Activated CD8-positive, alpha-beta memory T cell treated with anti-CD3 and anti-CD28 coated beads, Interleukin-2, amount 50 U/mL, for 48 hours (primary cell): ENCODE measurements at regions not wholly inside any gene's neighbourhood (a gene's known extent, or its start where the extent isn't known, plus 50 kb on each side); places are given as distances from the start of the nearest gene placed in this dataset.
"Not testable (repeated sequence)": the region's sequence is repeated elsewhere in the genome, so short reads cannot be mapped to it uniquely, and the experiment has no call there.

Experiments used
- DNase-seq: peaks from one replicate; pipeline ENCODE4 v3.0.0-alpha.2; 2020

DNA sequence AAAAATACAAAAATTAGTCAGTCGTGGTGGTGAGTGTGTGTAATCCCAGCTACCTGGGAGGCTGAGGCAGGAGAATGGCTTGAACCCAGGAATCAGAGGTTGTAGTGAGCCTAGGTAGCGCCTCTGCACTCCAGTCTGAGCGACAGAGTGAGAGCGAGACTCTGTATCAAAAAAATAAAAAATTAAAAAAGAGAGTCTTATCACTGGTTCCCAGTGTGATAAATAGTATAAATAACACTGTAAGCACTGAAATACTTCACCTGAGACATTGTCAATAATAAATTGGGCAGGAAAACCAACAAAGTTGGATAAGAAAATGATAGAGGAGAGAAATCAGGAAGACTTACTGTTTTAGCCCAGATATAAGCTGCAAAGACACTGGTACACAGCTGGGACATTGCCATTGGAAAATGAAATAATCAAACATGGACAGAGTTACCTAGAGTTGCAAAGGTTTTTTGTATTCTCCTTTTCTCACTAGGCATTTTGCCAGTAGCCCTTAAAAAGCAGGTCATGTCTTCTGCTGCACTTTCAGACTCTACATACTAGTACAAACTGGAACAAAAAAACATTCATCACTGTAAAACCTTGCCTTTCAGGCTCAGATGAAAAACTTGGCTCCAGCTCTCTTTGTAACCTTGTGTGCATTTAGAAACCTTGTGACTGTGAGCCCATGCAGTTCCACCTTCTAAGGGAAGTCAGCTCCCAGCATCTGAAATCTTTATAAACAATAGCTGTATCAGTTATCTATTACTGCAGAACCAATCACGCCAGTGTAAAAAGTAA lies 55.0 kb upstream of the PPP1R2C start:
- no peak for DNase-seq

DNA sequence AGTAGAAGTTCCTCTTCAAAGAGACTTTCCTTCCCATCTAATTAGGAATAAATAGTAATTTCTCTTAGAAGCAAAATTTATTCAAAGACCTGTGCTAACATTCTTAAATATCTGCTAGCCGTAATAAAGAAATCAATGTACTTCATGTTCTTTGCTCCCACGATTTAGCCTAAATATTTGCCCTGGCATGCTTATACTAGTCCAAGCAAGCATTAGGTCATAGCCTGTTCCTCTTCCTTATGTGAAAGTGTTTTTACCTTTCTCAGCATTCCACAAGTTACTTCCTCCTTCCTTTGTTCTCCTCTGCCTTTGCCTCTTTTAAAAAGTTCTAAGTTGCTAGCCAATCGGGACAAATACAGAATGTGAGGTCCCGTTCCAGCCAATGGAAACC lies 55.6 kb upstream of the PPP1R2C start:
- not testable (repeated sequence) for DNase-seq

DNA sequence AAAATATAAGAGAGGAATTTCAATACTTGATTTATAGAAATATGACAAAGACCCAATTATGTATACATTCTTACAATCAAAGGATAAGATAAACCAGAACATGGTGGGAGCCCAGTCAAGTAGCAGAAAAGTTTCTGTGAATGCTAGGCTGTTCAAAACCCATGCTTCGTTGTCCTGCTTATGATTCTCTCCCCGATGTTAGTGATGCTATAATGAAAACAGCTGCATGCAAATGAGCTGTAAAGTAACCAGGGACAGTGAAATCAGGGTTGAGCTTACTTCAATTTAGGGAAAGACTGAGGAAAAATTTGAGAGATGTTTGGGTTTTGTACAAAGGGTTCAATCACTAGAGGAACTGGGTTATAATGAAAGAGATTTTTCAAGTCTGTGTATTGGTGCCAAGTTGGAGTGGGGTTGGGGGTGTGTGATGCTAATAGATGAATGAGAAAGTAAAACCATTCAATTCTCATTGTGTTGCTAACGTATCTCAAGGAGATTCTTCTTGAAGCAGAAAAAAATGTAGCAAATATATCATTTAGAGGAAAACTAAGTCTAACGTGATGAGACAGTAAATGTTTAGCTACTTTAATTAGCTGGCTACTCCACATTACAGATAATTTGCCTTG lies 59.3 kb upstream of the PPP1R2C start:
- DNase-seq, result no peak

DNA sequence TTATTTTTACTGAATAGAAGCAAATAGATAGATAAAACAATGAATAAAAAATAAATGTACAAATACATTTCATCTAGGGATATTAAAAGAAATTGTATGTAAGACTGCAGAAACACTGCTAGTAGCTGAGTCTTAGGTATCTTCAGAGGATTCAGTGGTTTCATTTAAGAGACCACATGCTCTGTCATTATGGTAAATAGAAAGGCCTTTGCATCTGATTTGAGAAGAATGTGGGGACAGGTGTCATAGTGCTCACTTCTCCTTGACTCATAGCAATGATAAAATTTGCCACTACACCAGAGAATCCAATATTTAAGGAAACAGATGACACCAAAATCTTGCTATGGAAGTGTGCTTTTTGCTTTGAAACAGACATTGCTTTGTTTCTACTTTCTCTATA lies 59.8 kb upstream of the PPP1R2C start:
- DNase-seq, result no peak

DNA sequence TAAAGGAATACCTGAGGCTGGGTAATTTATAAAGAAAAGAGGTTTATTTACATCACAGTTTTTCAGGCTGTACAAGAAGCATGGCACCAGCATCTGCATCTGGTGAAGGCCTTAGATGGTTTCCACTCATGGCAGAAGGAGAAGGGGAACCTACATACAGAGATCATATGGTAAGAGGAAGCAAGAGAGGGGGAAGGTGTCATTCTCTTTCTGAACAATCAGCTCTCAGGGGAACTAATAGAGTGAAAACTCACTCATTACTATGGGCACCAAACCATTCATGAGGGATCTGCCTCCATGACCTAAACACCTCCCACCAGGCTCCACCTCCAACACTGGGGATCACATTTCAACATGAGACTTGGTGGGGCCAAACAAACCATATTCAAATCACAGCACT lies 61.7 kb upstream of the PPP1R2C start:
- no peak for DNase-seq

DNA sequence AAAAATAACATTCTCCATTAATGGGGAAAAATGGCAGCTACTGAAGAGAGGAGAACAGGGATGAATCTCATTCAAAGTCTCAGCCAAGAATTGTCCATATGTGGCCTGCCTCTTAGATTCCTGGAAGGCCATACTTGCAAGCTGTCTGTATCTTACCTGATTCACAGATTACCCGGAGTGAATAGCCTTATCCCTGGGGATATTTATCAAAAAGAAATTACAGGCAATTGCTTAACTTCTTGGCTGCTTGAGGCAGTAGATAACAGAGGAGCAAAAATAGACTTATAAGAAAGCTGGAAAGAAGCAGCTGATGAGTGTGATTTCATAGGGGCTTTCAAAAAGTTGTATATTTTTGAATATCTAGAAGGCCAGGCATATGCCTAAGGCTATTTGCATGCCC lies 68.8 kb upstream of the PPP1R2C start:
- DNase-seq, result no peak

DNA sequence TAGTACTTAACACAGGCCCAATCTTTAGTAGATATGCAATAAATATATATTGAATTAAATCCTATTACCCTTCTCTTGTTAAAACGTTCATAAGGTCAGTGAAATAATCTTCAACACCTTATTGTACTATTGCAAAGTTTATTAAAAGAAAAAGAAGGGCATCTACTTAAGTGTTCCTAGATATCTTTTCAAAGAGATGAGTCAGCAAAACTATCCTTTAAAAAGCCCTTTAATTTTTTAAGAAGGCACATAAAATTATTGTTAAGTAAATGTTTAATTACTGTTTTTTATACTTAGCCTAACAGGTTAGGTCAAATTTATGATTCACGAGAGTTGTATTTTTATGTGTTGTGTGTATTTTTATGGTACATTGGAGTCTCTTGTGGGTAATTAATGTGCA lies 77.3 kb upstream of the PPP1R2C start:
- DNase-seq, result no peak

DNA sequence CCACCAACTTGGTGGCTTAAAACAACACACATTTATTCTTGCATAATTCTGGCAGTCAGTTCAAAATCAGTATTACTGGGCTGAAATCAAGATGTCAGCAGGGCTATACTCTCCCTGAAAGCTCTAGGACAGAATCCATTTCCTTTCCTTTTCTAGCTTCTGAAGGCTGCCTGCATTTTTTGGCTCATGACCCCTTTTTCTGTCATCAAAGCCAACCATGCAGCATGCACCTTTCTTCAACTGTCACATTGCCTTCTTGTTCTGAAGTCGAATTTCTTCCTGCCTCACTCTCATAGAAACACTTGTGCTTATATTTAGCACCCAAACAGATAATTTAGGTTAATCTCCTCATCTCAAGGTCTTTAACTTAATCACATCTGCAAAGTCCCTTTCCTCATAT lies 79.8 kb upstream of the PPP1R2C start:
- no peak for DNase-seq

DNA sequence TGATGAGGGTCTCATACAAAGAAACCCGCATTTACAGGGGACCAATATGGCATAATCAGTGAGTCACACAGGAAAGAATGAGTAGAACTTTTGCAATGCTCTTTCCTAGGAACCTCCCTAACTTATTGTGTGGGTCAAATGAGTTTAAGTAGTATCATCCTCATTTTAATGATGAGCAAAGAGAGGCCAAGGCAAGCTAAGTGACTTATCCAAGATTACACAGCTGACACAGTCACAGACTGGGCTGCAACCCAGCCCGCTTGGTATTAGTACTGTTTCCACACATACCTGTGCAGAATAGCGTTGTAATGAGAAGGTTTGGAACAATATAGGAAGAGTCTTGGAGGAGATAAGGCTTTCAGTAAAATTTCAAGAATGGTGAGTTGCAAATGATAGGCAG lies 91.0 kb upstream of the PPP1R2C start:
- no peak for DNase-seq

DNA sequence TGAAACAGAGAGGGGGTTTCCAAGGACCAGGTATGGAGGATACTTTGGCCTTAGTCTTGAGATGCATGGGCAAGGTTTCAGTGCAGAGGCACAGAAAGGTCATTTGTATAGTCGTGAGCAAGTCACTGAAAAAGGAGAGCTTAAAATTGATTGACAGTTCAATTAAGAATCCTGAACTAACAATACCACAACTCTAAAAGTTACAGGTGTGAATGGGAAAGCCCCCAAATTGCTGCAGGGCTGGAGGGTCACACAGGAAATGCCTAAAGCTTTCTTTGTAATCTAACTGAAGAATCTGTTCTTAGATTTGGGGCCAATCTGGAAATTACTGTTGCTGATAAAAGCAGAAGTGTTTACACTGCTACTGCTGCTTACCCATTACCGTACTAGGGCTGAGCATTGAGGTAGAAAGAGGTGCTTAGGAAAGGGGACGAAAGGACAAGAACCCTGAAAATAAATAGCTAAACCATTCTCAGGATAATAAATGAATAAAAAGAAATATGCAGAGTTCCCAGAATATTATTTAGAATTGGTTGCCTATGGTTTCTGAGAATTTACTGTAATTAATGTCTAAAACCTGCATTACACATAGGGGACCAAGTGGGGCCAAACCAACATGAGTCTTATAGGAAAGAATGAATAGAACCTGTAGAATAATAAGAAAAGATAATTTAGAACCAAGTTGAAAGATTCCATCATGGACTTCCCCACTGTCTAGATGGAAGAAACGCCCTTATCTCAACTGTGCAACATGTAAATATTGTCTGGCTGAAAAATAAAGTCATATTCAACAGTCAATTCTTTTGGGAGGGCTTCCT lies 91.9 kb upstream of the PPP1R2C start:
- DNase-seq, result no peak

DNA sequence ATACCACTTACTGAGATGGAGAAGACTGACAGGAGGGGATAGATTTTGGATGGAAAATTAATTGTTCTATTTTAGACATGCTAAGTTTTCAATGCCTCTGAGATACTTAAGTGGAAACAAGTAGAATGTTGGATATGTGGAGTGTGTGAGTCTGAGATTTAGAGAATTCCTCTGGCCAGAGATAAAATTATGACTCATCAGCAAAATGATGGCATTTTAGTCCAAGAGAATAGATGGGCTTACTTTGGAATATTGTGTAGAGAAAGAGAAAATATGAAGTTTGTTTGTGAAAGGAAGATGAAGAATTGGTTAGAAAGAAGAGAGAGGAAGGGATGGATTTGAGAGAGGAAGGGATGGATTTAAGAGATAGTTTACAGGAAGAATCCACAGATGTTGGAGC lies 108.6 kb upstream of the PPP1R2C start:
- no peak for DNase-seq

DNA sequence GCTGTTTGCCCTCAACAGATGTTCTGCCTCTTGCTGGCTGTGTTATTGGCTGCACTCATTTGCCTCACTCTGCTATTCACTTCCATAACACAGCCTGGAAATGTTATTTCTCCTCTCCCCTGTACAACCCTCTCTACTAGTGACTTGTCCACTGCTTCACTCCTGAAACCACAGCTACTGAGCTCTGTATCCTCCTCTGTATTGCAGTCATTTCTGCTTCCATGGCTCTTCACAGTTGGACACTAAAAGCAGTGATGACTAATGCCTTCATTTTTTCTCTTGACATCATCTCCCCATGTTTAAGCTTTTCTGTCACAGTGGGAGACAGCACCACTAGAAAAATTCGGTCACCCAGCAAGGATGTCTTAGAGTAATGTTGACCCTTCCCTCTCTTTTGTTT lies 123.0 kb upstream of the PPP1R2C start:
- no peak for DNase-seq

DNA sequence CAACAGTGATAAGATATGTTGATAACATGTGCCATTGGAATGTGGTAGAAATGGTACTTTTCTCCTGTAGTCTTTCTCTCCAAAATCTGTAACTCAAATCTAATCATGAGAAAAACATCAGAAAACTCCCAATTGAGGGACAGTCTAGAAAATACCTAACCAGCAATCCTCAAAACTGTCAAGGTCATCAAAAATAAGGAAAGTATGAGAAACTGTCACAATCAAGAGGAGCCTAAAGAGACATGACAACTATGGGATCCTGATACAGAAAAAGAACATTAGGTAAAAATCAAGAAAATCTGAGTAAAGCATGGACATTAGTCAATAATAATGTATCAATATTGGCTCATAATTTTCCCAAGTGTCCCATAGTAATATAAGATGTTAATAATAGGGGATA lies 124.5 kb upstream of the PPP1R2C start:
- no peak for DNase-seq

DNA sequence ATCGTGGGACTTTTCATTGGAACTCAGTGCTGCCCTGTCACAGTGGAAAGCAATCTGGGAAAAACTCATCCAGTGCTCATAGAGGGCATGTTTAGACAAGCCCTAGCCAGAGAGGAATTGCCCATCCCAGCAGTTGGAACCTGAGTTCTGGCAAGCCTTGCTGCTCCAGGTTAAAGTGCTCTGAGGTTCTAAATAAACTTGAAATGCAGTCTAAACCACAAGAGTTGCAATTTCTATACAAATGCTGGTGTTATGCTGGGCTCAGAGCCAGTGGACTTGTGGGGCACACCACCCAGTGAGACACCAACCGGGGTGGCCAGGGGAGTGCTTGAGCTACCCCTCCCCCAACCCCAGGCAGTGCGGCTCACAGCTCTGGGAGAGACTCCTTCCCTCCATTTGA lies 142.8 kb upstream of the PPP1R2C start:
- no peak for DNase-seq

DNA sequence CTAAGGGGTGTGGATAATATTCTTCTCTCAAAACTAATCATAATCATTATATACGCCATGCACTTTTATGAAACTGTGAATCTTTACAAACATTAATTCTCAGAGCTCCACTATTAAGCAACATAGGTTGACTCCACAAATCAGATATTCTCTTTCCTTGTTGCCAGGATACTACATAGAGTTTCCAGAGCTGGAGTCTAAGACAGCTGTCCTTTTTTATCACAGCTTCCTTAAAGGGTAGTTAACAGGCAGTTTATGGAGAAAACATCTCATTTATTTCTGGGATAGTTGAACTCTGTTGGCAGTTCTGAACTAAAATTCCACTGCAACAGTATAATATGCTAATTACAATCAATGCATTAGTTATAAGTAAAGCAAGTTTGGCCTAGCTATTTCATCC lies 152.1 kb upstream of the PPP1R2C start:
- no peak for DNase-seq

DNA sequence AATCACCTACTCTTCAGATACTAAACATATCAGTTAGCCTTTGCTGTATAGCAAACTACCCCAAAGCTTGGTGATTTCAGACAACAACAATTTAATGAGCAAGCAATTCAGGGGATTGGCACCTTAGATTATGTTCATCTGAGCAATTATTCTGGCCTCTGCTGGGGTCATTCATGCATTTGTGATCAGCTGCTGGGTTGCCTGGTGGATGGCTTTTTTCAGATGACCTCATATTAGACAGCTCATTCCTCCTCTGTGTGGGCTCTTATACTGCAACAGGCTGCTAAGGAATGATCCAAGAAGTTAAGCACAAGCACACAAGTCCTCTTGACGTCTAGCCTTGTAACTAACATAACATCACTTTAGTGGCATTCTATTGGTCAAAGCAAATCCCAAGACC lies 153.0 kb upstream of the PPP1R2C start:
- DNase-seq, result no peak

DNA sequence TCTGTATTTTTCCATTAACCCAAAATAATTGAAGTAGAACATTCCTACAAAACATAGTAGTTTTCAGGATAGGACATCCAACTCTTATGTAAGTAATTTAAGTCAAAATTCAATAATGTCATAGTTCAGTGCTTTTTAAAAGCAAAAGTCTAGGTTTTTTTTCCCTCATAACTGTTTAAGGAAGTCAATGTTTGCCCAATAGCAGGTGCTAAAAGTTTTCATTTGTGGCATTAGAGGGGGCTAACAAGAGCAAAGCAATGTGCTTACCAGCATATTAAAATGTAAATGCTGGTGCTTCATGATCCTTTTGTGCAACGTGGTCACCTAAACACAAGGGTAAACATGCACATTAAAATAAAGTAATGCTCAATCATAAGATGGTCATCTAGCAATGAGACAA lies 155.2 kb upstream of the PPP1R2C start:
- no peak for DNase-seq

DNA sequence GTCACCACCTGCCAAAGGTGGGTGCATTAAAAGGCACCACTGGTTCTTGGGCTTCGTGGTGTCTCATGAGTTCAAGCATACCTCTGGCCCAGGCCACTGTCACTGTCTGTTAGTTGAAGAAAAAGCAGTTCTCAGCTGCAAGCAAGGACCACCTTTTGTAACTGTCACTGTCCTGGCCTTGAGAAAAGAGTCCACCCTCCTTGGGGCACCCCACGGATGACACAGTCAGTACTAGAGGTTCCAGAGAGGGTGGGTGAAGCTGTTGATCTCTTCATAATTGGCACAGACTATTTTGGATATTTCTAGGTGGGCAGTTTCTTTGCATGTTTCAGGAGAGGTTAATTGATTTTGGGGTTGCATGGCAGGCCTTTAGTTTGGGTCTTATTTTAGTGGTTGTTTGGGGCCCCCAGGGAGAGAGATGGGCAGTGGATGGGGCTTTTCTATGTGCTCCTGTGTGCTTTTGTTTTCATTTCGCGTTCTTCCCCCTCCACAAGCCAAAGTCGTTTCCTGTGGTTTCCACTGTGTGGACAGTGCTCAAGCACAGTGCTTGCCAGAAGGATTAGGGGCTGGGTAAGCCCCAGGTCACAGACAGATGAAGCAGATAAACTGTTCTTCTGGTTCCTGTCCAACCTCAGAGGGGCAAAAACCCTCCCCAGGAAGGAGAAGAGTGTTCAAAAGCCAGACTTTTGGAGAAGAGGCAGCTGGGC lies 156.2 kb upstream of the PPP1R2C start:
- DNase-seq, result no peak

DNA sequence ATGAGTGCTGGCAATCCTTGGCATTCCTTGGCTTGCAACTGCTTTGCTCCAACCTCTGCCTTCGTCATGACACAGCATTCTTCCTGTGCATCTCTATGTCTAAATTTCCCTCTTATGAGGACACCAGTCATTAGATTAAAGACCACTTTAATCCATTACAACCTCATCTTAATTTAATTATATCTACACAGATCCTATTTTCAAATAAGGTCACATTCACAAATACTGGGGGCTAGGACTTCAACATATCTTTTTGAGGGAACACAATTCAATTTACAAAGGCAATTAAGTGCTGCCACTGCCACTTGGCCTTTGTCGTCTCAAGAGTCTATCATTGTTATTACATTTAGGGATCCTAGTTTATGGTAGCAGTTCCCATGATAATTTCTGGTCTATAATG lies 163.7 kb upstream of the PPP1R2C start:
- DNase-seq, result no peak

DNA sequence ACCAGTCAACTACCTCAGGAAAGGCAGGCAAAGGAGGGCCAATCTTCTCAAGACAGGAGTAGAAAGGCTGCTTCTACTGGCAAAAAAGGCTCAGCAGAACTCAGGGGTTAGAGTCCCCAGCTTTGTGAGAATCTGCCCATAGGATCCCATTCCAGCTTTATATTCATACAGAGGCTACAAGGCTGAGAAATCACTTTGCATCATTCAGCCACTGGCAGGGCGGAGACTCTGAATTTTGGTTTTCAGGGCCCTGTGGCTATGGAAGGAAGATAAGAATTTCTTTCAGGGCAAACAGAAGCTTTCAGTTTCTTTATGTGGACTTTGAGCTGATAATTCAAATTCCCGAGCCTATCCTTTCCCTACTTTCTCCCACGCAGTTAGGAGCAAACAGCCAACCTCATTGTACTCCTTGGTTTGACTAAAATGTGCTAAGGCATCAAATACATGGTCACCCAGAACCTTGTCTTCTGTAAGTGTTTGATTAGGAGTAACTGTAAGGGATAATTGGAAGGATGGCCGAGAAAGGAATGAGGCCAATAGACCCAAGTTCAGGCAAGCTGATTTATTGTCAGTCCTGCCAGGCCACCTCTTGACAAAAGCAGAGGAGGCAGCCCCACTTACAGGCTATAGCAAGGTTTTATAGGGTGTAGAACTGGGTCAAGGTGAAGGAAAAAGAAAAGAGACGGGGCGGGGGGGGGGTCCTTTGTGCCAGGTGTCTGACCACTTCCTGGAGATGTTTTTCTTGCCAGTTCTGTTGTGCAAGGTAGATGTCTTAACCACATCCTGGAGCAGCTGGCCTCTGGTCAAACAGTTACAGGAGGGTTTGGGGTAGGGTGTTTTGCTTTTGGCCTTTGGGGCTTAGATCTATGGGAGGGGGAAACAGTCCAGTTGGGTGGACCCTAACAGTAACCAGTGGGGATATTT lies 165.3 kb upstream of the PPP1R2C start:
- no peak for DNase-seq

DNA sequence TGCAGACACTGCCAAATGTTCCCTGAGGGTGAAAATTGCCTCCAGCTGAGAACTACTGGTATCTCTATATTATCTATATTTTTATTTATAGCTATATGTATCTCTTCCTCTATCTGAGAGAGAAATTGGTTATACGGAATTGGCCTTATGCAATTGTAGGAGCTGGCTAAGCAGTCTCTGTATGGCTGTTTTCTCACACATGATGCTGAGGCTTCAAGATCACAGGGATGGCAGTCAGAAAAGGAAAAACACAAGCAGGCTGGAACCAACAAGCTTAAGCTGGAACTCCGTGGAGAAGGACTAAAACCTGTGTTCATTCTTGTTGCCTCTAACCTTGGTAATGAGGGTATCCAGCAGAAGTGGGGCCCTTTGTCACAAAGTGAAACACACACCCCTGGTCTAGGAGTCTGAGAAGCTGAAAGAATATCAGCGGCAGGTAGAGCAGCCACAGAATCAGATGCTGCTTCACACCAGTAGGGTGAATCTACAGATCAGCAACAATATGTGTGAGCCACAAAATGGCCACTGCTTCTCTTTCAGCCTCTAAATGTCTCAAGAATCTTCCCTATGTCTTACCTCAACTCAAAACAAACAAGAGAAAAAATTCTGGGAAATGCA lies 166.5 kb upstream of the PPP1R2C start:
- DNase-seq, result no peak
